Ovary (tissue), 3 donors: ENCODE measurements at regions not wholly inside any gene's neighbourhood (a gene's known extent, or its start where the extent isn't known, plus 50 kb on each side); places are given as distances from the start of the nearest gene placed in this dataset.

Experiments used
- CTCF ChIP-seq, 3 donors: fragments of 450-650 bp in 2 of 3; fragments of 200-600 bp in 1 of 3; IDR thresholded peaks; one replicate each; pipeline versions ENCODE4 v1.5.1 to v1.8.0; 2016 to 2022; ENCODE audit warnings: antibody characterized with exemption in 3 of 3, mild to moderate bottlenecking in 1 of 3
- POLR2A ChIP-seq: fragments of 450-650 bp; IDR thresholded peaks from one replicate; pipeline ENCODE4 v1.6.1; 2017; ENCODE audit warnings: antibody characterized with exemption, mild to moderate bottlenecking, moderate library complexity
- donor health status: DM: no; HTN: no; CAD: no.

GRCh38 chr3:109924196-109924595 lies 586.9 kb upstream of the DPPA4 start:
- TF ChIP-seq CTCF (IDR thresholded peaks at IDR 0.05) (no peak), POLR2A (no peak)
